SK-N-SH treated with all-trans-retinoic acid at 6 μM for 48 hours (cell line): ENCODE measurements at regions not wholly inside any gene's neighbourhood (a gene's known extent, or its start where the extent isn't known, plus 50 kb on each side); places are given as distances from the start of the nearest gene placed in this dataset.

Source experiments
- ATAC-seq: fragments of 200-7000 bp; cut with Tn5 transposase; 3 replicates; pipeline ENCODE4 v1.9.1; 2020; ENCODE audit warnings: mild to moderate bottlenecking, moderate library complexity
- BACH2 ChIP-seq: fragments of 250-450 bp; sonication (Bioruptor Pico); IDR thresholded peaks from 2 replicates; pipeline ENCODE4 v1.9.0; 2021; ENCODE audit warnings: mild to moderate bottlenecking, borderline replicate concordance
- CSDC2 ChIP-seq: fragments of 250-450 bp; sonication (Bioruptor Pico); IDR thresholded peaks from 2 replicates; pipeline ENCODE4 v1.5.0; 2020; ENCODE audit warnings: mild to moderate bottlenecking, moderate library complexity
- ESRRG ChIP-seq: fragments of 250-450 bp; sonication (Bioruptor Pico); IDR thresholded peaks from 2 replicates; pipeline ENCODE4 v1.6.1; 2021; ENCODE audit warnings: mild to moderate bottlenecking
- GLIS3 ChIP-seq: fragments of 250-450 bp; sonication (Bioruptor Pico); IDR thresholded peaks from 2 replicates; pipeline ENCODE4 v1.5.0; 2020; ENCODE audit warnings: mild to moderate bottlenecking, moderate library complexity
- ISL1 ChIP-seq: fragments of 250-450 bp; sonication (Bioruptor Pico); IDR thresholded peaks from 2 replicates; pipeline ENCODE4 v2.1.2; 2022; ENCODE audit warnings: mild to moderate bottlenecking, moderate library complexity
- OSR1 ChIP-seq: fragments of 250-450 bp; sonication (Bioruptor Pico); IDR thresholded peaks from 2 replicates; pipeline ENCODE4 v1.8.0; 2022; ENCODE audit warnings: moderate library complexity, mild to moderate bottlenecking, inconsistent platforms
- PATZ1 ChIP-seq: fragments of 250-450 bp; sonication (Bioruptor Pico); IDR thresholded peaks from 2 replicates; pipeline ENCODE4 v1.8.0; 2020; ENCODE audit warnings: mild to moderate bottlenecking, moderate library complexity, borderline replicate concordance
- PPARA ChIP-seq: fragments of 250-450 bp; sonication (Bioruptor Pico); IDR thresholded peaks from 2 replicates; pipeline ENCODE4 v1.5.0; 2020; ENCODE audit warnings: mild to moderate bottlenecking, borderline replicate concordance
- RARB ChIP-seq: fragments of 250-450 bp; sonication (Bioruptor Pico); IDR thresholded peaks from 2 replicates; pipeline ENCODE4 v1.8.0; 2021; ENCODE audit warnings: mild to moderate bottlenecking, moderate library complexity
- SNAI2 ChIP-seq: fragments of 250-450 bp; sonication (Bioruptor Pico); IDR thresholded peaks from 2 replicates; pipeline ENCODE4 v1.5.0; 2020; ENCODE audit warnings: mild to moderate bottlenecking, moderate library complexity
- TOX ChIP-seq: fragments of 250-450 bp; sonication (Bioruptor Pico); IDR thresholded peaks from 2 replicates; pipeline ENCODE4 v1.8.0; 2021; ENCODE audit warnings: mild to moderate bottlenecking, moderate library complexity, borderline replicate concordance
- TSHZ2 ChIP-seq: fragments of 250-450 bp; sonication (Bioruptor Pico); IDR thresholded peaks from 2 replicates; pipeline ENCODE4 v1.5.0; 2020; ENCODE audit warnings: mild to moderate bottlenecking, moderate library complexity
- ZC3H10 ChIP-seq: fragments of 250-450 bp; sonication (Bioruptor Pico); IDR thresholded peaks from 2 replicates; pipeline ENCODE4 v1.5.1; 2021; ENCODE audit warnings: mild to moderate bottlenecking, moderate library complexity
- ZFP3 ChIP-seq: fragments of 250-450 bp; sonication (Bioruptor Pico); IDR thresholded peaks from 2 replicates; pipeline ENCODE4 v1.5.0; 2020; ENCODE audit warnings: mild to moderate bottlenecking, moderate library complexity
- ZFP30 ChIP-seq: fragments of 450-650 bp; formaldehyde crosslinking; IDR thresholded peaks from 2 replicates; pipeline ENCODE4 v1.5.0; 2022; ENCODE audit warnings: mild to moderate bottlenecking, moderate library complexity
- ZNF565 ChIP-seq: fragments of 450-650 bp; formaldehyde crosslinking; conservative IDR thresholded peaks from 2 replicates; pipeline ENCODE4 v1.5.0; 2020; ENCODE audit warnings: low read depth, mild to moderate bottlenecking, moderate library complexity
- ZNF70 ChIP-seq: fragments of 450-650 bp; formaldehyde crosslinking; IDR thresholded peaks from 2 replicates; pipeline ENCODE4 v1.5.0; 2020; ENCODE audit warnings: mild to moderate bottlenecking, moderate library complexity
- TF ChIP-seq, protein P1 (sequence below): fragments of 250-450 bp; sonication (Bioruptor Pico); IDR thresholded peaks from 2 replicates; pipeline ENCODE4 v1.5.1; 2020; ENCODE audit warnings: low read depth, mild to moderate bottlenecking, moderate library complexity
- TF ChIP-seq, protein P2 (sequence below): fragments of 250-450 bp; sonication (Bioruptor Pico); IDR thresholded peaks from 2 replicates; pipeline ENCODE4 v1.8.0; 2021; ENCODE audit warnings: low read depth, mild to moderate bottlenecking, moderate library complexity, borderline replicate concordance

DNA sequence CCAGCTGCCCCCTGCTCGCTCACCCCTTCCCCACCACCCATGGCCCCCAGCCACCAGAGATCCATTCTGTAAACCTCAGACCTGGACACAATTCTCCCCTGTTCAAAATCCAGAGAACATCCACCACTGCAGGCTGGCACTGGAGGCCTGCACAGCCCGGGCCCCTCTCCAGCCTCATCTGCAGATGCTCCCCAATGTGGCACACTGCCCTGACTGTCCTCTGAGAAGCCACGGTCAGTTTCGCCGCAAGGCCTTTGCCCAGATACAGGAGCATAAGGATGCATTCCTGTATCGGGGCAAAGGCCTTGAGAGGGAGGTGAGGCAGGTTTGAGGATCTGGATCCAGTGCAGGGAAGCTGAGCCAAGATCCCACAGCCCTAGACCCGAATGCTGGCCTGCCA is 175.4 kb upstream of the LINGO1 start (continued):
- TF ChIP-seq, protein P1, sequence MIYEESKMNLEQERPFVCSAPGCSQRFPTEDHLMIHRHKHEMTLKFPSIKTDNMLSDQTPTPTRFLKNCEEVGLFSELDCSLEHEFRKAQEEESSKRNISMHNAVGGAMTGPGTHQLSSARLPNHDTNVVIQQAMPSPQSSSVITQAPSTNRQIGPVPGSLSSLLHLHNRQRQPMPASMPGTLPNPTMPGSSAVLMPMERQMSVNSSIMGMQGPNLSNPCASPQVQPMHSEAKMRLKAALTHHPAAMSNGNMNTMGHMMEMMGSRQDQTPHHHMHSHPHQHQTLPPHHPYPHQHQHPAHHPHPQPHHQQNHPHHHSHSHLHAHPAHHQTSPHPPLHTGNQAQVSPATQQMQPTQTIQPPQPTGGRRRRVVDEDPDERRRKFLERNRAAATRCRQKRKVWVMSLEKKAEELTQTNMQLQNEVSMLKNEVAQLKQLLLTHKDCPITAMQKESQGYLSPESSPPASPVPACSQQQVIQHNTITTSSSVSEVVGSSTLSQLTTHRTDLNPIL: no peak
- no peak for TF ChIP-seq SNAI2 (CRISPR knock-in tag)
- no peak for TF ChIP-seq CSDC2 (CRISPR knock-in tag)
- no peak for TF ChIP-seq ESRRG (CRISPR knock-in tag)
- no peak for TF ChIP-seq BACH2
- TF ChIP-seq, all 23 proteins: peak for 0

DNA sequence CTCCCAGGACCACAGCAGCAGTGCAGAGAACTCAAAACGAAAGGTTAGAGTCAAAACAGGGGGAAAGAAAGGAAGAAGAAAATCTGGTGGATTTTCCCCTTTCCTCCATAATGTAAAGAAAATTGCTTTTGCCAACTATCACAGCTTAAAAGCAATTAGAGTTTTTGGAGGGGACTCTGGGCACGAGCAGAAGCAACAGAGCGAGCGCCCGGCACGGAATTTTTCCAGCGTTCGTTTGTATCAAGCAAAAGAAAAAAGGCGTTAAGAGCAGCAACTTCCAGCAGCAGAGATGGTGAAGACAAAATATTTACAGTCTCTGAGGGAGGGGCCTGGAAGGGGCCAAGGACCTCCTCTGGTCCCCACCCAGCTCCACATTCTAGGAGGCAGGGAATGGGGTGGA is 174.9 kb upstream of the LINGO1 start:
- TF ChIP-seq ISL1 (CRISPR knock-in tag) (no peak), GLIS3 (CRISPR knock-in tag) (no peak), TSHZ2 (CRISPR knock-in tag) (no peak)
- TF ChIP-seq, protein P2, sequence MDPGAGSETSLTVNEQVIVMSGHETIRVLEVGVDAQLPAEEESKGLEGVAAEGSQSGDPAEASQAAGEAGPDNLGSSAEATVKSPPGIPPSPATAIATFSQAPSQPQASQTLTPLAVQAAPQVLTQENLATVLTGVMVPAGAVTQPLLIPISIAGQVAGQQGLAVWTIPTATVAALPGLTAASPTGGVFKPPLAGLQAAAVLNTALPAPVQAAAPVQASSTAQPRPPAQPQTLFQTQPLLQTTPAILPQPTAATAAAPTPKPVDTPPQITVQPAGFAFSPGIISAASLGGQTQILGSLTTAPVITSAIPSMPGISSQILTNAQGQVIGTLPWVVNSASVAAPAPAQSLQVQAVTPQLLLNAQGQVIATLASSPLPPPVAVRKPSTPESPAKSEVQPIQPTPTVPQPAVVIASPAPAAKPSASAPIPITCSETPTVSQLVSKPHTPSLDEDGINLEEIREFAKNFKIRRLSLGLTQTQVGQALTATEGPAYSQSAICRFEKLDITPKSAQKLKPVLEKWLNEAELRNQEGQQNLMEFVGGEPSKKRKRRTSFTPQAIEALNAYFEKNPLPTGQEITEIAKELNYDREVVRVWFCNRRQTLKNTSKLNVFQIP (CRISPR knock-in tag): no peak
- no peak for ATAC-seq

DNA sequence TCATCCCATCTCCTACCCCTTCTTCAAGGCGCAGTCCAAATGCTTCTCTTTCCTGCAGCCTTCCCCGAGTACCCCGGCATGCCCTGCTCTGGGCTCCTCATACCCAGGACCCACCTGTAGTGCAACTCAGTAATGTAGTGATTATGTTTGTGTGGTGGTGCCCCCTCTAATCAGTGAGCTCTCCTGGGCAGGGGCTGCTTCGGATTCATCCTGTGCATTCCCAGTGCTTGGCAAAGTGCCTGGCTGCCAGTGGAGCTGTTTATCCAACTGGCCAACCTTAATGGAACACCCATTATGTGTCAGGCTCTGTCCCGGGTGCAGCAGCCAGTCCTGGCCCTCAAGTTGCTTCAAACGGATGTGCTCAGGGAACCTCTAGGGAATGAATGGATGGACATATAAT is 174.4 kb upstream of the LINGO1 start:
- no peak for ATAC-seq
- TF ChIP-seq OSR1 (no peak), GLIS3 (CRISPR knock-in tag) (no peak), ZNF70 (no peak)

DNA sequence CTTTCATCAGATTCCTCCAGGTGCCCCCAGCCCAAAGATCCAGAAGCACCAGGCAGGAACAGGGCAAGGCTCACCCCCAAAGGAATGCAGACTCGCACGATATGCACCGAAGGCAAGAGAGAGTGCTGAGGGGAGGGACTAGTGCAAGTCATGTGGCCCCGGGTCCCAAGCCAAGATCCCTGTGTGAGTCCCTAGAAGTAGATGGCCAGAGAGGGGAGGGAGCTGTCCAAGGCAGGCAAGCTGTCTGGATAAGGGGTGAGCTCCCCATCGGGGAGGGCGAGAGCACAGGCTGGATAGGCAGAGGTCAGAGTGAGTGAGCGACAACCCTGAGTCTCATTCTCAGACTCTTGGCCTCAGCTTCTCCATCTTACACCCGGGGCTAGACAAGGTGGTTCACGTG is 171.5 kb upstream of the LINGO1 start:
- no peak for ATAC-seq

More for the DNA sequence above, 171.5 kb upstream of the LINGO1 start:
- no peak for TF ChIP-seq ESRRG (CRISPR knock-in tag)
- TF ChIP-seq BACH2: no peak
- no peak for TF ChIP-seq ISL1 (CRISPR knock-in tag)
- no peak for TF ChIP-seq PPARA (CRISPR knock-in tag)
- no peak for TF ChIP-seq ZNF565 (CRISPR knock-in tag)
- TF ChIP-seq TSHZ2 (CRISPR knock-in tag): no peak
- TF ChIP-seq RARB (CRISPR knock-in tag): no peak
- no peak for TF ChIP-seq ZC3H10 (CRISPR knock-in tag)
- TF ChIP-seq TOX (CRISPR knock-in tag): no peak
- no peak for TF ChIP-seq PATZ1 (CRISPR knock-in tag)
- TF ChIP-seq ZNF70: no peak
- no peak for TF ChIP-seq ZFP3 (CRISPR knock-in tag)
- TF ChIP-seq, protein P1: no peak
- no peak for TF ChIP-seq OSR1
- TF ChIP-seq ZFP30: no peak
